Fibroblast of the aortic adventitia (primary cell): ENCODE measurements at regions not wholly inside any gene's neighbourhood (a gene's known extent, or its start where the extent isn't known, plus 50 kb on each side); places are given as distances from the start of the nearest gene placed in this dataset.
"Not testable (repeated sequence)": the region's sequence is repeated elsewhere in the genome, so short reads cannot be mapped to it uniquely, and the experiment has no call there.

ENCODE experiments used
- DNase-seq: peaks from one replicate; pipeline ENCODE4 v3.0.0-alpha.2; 2010; ENCODE audit warnings: low read depth
- H3K4me3 ChIP-seq: 2 replicates; pipeline ENCODE4 v1.5.1; 2011; ENCODE audit warnings: low read depth, mild to moderate bottlenecking, control low read depth, low read length, moderate library complexity
- TF ChIP-seq, protein P1 (sequence below): IDR thresholded peaks from 2 replicates; pipeline ENCODE4 v1.5.1; 2011; ENCODE audit warnings: mild to moderate bottlenecking, low read length, control low read depth, inconsistent platforms; ENCODE audit not compliant: insufficient read depth

DNA sequence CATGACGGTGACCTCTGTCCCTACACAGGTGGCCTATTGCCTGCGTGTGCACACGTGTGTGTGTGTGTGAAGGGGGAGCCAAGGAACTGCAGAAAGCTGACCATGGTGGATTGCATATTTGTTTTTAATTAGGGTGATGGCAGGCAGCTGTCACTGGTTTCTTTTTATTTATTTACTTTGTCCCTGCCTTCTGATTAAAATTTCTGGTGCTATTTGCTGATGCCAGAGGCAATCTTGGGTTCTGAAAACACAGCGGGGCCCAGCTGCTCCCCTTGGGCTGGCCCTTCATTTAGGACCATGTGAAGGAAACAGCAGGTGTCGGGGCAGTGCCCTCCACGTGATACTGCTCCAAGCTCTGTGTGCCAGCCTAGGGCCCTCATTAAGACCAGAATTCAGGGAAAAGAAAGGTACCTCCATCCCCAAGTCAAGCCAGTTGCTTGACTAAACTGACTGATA, 71.3 kb upstream of the PODXL start:
- DNase-seq, result no peak
- TF ChIP-seq, protein P1, sequence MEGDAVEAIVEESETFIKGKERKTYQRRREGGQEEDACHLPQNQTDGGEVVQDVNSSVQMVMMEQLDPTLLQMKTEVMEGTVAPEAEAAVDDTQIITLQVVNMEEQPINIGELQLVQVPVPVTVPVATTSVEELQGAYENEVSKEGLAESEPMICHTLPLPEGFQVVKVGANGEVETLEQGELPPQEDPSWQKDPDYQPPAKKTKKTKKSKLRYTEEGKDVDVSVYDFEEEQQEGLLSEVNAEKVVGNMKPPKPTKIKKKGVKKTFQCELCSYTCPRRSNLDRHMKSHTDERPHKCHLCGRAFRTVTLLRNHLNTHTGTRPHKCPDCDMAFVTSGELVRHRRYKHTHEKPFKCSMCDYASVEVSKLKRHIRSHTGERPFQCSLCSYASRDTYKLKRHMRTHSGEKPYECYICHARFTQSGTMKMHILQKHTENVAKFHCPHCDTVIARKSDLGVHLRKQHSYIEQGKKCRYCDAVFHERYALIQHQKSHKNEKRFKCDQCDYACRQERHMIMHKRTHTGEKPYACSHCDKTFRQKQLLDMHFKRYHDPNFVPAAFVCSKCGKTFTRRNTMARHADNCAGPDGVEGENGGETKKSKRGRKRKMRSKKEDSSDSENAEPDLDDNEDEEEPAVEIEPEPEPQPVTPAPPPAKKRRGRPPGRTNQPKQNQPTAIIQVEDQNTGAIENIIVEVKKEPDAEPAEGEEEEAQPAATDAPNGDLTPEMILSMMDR, result no peak

DNA sequence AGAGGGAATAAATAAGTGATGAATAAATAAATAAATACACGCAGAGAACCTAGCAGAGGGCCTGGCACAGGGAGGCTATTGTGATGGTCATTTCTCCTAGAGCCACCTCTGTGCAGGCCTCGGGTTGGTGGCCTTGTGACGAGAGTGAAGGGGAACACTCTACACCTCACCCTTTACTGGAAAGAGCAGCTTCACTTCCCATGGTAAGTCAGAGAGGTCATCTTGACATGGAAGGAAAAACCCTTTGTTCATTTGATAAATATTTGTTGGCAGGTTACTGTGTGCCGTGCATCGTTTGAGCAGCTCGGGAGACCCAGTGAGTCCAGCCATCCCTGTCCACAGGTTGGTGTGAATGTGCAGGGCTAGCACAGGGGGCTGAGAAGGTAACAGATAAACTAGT, 70.2 kb upstream of the PODXL start:
- TF ChIP-seq, protein P1, result no peak
- DNase-seq, result no peak
- no peak overlapping the region for H3K4me3 ChIP-seq

More for the DNA sequence above, 71.3 kb upstream of the PODXL start:
- H3K4me3 ChIP-seq, result no peak overlapping the region

DNA sequence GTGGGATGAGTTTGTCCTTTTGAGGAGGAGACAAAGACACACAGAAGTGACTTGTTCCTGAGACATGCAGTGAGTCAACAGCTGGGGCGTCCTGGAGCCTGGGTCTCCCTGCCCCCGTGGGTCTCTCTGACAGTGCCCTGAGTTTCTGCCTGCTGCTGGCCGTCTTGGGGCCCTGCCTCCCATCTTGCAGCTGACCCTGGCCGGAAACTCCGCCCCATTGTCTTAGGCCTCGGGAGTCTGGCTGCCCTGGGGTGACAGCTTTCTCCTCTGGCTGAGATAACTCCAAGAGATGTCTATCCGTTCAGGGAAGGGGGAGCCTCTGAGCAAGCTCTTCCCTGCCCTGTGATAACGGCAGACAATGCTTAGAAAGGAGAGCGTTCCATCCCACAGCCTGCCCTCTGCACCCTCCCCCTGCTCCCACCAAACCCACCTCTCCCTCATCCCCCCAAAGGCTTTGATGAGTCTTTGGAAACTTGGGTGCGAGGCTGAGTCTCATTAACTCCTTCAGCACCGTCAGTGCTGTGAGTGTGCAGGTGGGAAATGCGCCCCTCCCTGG, 69.5 kb upstream of the PODXL start:
- peak; percentile 63 for DNase-seq
- no peak overlapping the region for H3K4me3 ChIP-seq
- TF ChIP-seq, protein P1, result peak; percentile 30

DNA sequence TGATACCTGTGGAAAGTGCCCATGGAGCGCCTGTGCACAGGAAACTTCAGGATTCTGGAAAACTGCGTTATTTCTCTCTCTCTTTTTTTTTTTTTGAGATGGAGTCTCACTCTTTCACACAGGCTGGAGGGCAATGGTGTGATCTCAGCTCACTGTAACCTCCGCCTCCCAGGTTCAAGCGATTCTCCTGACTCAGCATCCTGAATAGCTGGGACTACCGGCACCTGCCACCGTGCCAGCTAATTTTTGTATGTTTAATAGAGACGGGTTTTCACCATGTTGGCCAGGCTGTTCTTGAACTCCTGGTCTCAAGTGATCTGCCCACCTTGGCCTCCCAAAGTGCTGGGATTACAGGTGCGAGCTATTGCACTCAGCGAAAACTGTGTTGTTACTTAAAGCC, 68.9 kb upstream of the PODXL start:
- DNase-seq, H3K4me3 ChIP-seq: not testable (repeated sequence)

DNA sequence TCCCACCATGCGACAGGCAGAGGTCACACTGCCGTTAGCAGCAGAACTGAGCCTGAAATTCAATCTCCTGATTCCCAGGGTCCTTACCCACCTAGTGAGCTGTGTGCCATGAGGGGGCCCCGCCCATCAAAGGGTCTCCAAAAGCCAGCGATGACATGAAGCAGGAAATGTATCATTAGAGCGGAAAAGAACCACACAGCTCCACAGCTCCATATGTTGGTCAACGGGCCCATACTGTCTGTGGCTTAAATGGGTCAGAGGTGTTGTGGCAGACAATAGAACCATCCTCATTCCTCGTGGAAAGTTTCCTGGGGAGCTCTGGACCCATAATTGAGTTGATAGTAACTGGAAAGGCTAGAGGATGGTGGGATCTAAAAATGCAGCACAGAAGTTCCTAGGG, 68.1 kb upstream of the PODXL start:
- TF ChIP-seq, protein P1, result no peak
- no peak overlapping the region for H3K4me3 ChIP-seq
- DNase-seq, result no peak

DNA sequence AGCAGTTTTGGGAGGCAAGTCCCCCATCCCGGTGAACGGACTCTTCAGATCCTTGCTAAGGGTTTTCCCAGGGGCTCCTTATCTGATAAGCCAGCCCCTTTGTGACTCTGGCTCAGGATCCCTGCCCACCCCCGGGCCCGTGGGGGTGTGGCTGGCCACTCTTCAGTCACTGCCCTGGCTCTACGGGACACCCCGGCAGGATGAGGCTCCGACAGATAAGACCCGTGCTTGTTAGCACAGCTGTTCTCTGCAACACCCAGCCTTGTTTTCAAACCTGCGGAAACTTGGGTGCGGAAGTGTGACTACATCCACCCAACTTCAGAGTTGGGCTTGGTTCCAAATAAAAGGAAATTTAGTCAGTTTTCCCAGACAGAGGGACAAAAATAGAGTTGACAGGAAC, 66.7 kb upstream of the PODXL start:
- no peak overlapping the region for H3K4me3 ChIP-seq
- TF ChIP-seq, protein P1, result no peak
- no peak for DNase-seq

DNA sequence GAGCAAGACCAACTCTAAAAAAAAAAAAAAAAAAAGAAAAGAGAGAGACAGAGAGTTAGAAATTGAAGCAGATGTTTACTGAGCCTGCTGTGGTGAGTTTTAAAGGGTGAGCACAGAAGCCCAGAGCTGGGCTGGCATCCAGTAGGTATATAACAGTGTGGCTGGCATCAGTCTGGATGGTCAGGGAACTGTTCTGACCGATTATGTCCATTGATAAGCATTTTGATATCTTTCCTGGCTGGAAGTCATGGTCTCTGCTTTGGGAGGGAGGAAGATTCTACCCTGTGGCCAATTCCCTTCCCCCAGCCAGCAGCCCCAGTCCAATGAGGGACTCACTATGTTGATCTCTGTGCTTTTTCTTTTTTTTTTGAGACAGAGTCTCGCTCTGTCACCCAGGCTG, 65.2 kb upstream of the PODXL start:
- no peak for DNase-seq
- TF ChIP-seq, protein P1, result no peak
- no peak overlapping the region for H3K4me3 ChIP-seq
